BLaER1 treated with 17β-estradiol and CSF1 and Interleukin-3, amounts not matched to agents 10 nM and 100 nM (cell line): ENCODE measurements at regions not wholly inside any gene's neighbourhood (a gene's known extent, or its start where the extent isn't known, plus 50 kb on each side); places are given as distances from the start of the nearest gene placed in this dataset.
A peak's percentile ranks its signal among the peaks of the same experiment; 100 is the strongest.

Experiments used
- H3K27ac ChIP-seq, 11 experiments: shearing (Covaris generic); formaldehyde crosslinking; 2 replicates each; pipeline ENCODE4 v1.8.1; 2022
- H3K27me3 ChIP-seq, 11 experiments: shearing (Covaris generic); formaldehyde crosslinking; 2 replicates each; pipeline ENCODE4 v1.8.1; 2022
- H3K36me3 ChIP-seq, 11 experiments: shearing (Covaris generic); formaldehyde crosslinking; 2 replicates each; pipeline ENCODE4 v1.8.1; 2022
- H3K4me1 ChIP-seq, 10 experiments: shearing (Covaris generic); formaldehyde crosslinking; 2 replicates each; pipeline ENCODE4 v1.8.1; 2022
- H3K4me2 ChIP-seq, 11 experiments: shearing (Covaris generic); formaldehyde crosslinking; 2 replicates each; pipeline ENCODE4 v1.8.1; 2022
- H3K4me3 ChIP-seq, 10 experiments: shearing (Covaris generic); formaldehyde crosslinking; 2 replicates each; pipeline ENCODE4 v1.8.1; 2022
- H3K9ac ChIP-seq, 11 experiments: shearing (Covaris generic); formaldehyde crosslinking; 2 replicates each; pipeline ENCODE4 v1.8.1; 2022
- H3K9me3 ChIP-seq, 11 experiments: shearing (Covaris generic); formaldehyde crosslinking; replicated peaks in 1 of 11; 2 replicates each; pipeline ENCODE4 v1.8.1; 2022
- H4K20me1 ChIP-seq, 11 experiments: shearing (Covaris generic); formaldehyde crosslinking; 2 replicates each; pipeline ENCODE4 v1.8.1; 2022
- Cebpa-rat ChIP-seq, 11 experiments: shearing (Covaris generic); IDR thresholded peaks; 2 replicates each; pipeline ENCODE4 v1.8.1; 2022

- no peaks in the 10 kb centered on the region for H4K20me1 ChIP-seq
- peaks cover 20 to 50% (median 35%) of the 10 kb centered on the region in 11 experiments for H3K9me3 ChIP-seq
- H3K9ac ChIP-seq, result no peak overlapping the region; a peak in 1 of 22 replicates
- H3K27ac ChIP-seq, result 0 out of 22 replicates have a peak overlapping the region, but pooled peaks of 1 of the 11 experiments have one; percentile 13
- no peak for TF ChIP-seq Cebpa-rat (IDR thresholded peaks at IDR 0.05)
- peaks cover 0 to 30% (median 6%) of the 10 kb centered on the region in 10 experiments; a peak in 8 of 20 replicates for H3K4me1 ChIP-seq
- H3K4me3 ChIP-seq, result no peak overlapping the region
- peak overlapping the region in 7 of 11 experiments; percentile 7 to 55 (median 36); a peak in 12 of 22 replicates for H3K4me2 ChIP-seq
- H3K27me3 ChIP-seq, result no peaks in the 10 kb centered on the region
- H3K36me3 ChIP-seq, result no peaks in the 10 kb centered on the region
Observed at GRCh38 chrX:39296472-39296871, 495.2 kb downstream of the MID1IP1 start.

GRCh38 chrX:39298821-39299220 lies 497.6 kb downstream of the MID1IP1 start:
- peaks cover 0 to 30% (median 6%) of the 10 kb centered on the region in 10 experiments; a peak in 8 of 20 replicates for H3K4me1 ChIP-seq
- no peak for TF ChIP-seq Cebpa-rat (IDR thresholded peaks at IDR 0.05)

GRCh38 chrX:39299615-39300014 lies 498.4 kb downstream of the MID1IP1 start:
- TF ChIP-seq Cebpa-rat (IDR thresholded peaks at IDR 0.05), result no peak
- Histone ChIP-seq H3K36me3 (peaks cover 0 to 10% (median 0%) of the 10 kb centered on the region in 11 experiments; a peak in 7 of 22 replicates), H3K4me2 (peak overlapping the region in 3 of 11 experiments; percentile 31 to 39 (median 33); a peak in 7 of 22 replicates), H4K20me1 (no peaks in the 10 kb centered on the region), H3K27me3 (no peaks in the 10 kb centered on the region), H3K9ac (no peak overlapping the region), H3K4me1 (peaks cover 0 to 30% (median 6%) of the 10 kb centered on the region in 10 experiments; a peak in 8 of 20 replicates), H3K4me3 (no peak overlapping the region), H3K27ac (no peak overlapping the region), H3K9me3 (peaks cover 51 to 74% (median 62%) of the 10 kb centered on the region in 11 experiments)

More at GRCh38 chrX:39298821-39299220, 497.6 kb downstream of the MID1IP1 start:
- Histone ChIP-seq H3K27me3 (no peaks in the 10 kb centered on the region), H3K9me3 (peaks cover 43 to 73% (median 55%) of the 10 kb centered on the region in 11 experiments), H3K4me2 (no peak overlapping the region), H4K20me1 (no peaks in the 10 kb centered on the region), H3K27ac (no peak overlapping the region), H3K4me3 (no peak overlapping the region), H3K36me3 (peaks cover 0 to 10% (median 0%) of the 10 kb centered on the region in 11 experiments; a peak in 7 of 22 replicates), H3K9ac (no peak overlapping the region)

- H4K20me1 ChIP-seq, result no peaks in the 10 kb centered on the region
- no peak overlapping the region for H3K4me3 ChIP-seq
- TF ChIP-seq Cebpa-rat (IDR thresholded peaks at IDR 0.05), result no peak
- H3K4me2 ChIP-seq, result no peak overlapping the region
- peaks cover 0 to 10% (median 0%) of the 10 kb centered on the region in 11 experiments; a peak in 7 of 22 replicates for H3K36me3 ChIP-seq
- H3K4me1 ChIP-seq, result peaks cover 0 to 27% (median 6%) of the 10 kb centered on the region in 10 experiments; a peak in 8 of 20 replicates
- peaks cover 47 to 73% (median 64%) of the 10 kb centered on the region in 11 experiments for H3K9me3 ChIP-seq
- H3K9ac ChIP-seq, result no peak overlapping the region
- H3K27me3 ChIP-seq, result no peaks in the 10 kb centered on the region
- no peak overlapping the region for H3K27ac ChIP-seq
Observed at GRCh38 chrX:39301036-39301435, 499.8 kb downstream of the MID1IP1 start.

GRCh38 chrX:39302838-39303237 lies 501.6 kb downstream of the MID1IP1 start:
- Histone ChIP-seq H3K27ac (no peak overlapping the region), H3K27me3 (no peaks in the 10 kb centered on the region), H3K9me3 (peaks cover 47 to 72% (median 62%) of the 10 kb centered on the region in 11 experiments), H3K36me3 (peaks cover 0 to 10% (median 0%) of the 10 kb centered on the region in 11 experiments; a peak in 7 of 22 replicates), H3K9ac (no peak overlapping the region), H3K4me3 (peak overlapping the region in 1 of 10 experiments; percentile 18; a peak in 2 of 20 replicates), H4K20me1 (no peaks in the 10 kb centered on the region), H3K4me2 (no peak overlapping the region), H3K4me1 (peaks cover 0 to 12% (median 0%) of the 10 kb centered on the region in 10 experiments; a peak in 4 of 20 replicates)
- TF ChIP-seq Cebpa-rat (IDR thresholded peaks at IDR 0.05), result no peak

- Histone ChIP-seq H3K4me1 (peaks cover 9 to 21% (median 11%) of the 10 kb centered on the region in 10 experiments), H3K4me3 (no peak overlapping the region), H3K36me3 (peaks cover 0 to 10% (median 0%) of the 10 kb centered on the region in 11 experiments; a peak in 7 of 22 replicates), H4K20me1 (no peaks in the 10 kb centered on the region), H3K9me3 (peaks cover 47 to 66% (median 59%) of the 10 kb centered on the region in 11 experiments), H3K27ac (no peak overlapping the region), H3K4me2 (no peak overlapping the region), H3K27me3 (no peaks in the 10 kb centered on the region), H3K9ac (no peak overlapping the region)
- no peak for TF ChIP-seq Cebpa-rat (IDR thresholded peaks at IDR 0.05)
Observed at GRCh38 chrX:39304746-39305145, 503.5 kb downstream of the MID1IP1 start.

- TF ChIP-seq Cebpa-rat (IDR thresholded peaks at IDR 0.05), result no peak
- Histone ChIP-seq H3K36me3 (peaks cover 0 to 10% (median 0%) of the 10 kb centered on the region in 11 experiments; a peak in 7 of 22 replicates), H3K27ac (no peak overlapping the region), H4K20me1 (no peaks in the 10 kb centered on the region), H3K4me2 (no peak overlapping the region), H3K9me3 (peaks cover 24 to 43% (median 33%) of the 10 kb centered on the region in 11 experiments), H3K4me3 (no peak overlapping the region), H3K4me1 (peaks cover 16 to 42% (median 39%) of the 10 kb centered on the region in 10 experiments), H3K9ac (no peak overlapping the region), H3K27me3 (no peaks in the 10 kb centered on the region)
Observed at GRCh38 chrX:39307488-39307887, 506.2 kb downstream of the MID1IP1 start.

- Histone ChIP-seq H3K27ac (no peak overlapping the region), H4K20me1 (no peaks in the 10 kb centered on the region), H3K4me1 (peaks cover 16 to 49% (median 44%) of the 10 kb centered on the region in 10 experiments), H3K9ac (no peak overlapping the region), H3K36me3 (peaks cover 0 to 3% (median 0%) of the 10 kb centered on the region in 11 experiments; a peak in 5 of 22 replicates), H3K4me2 (no peak overlapping the region; a peak in 1 of 22 replicates), H3K9me3 (peaks cover 17 to 37% (median 27%) of the 10 kb centered on the region in 11 experiments), H3K27me3 (no peaks in the 10 kb centered on the region), H3K4me3 (no peak overlapping the region)
- no peak for TF ChIP-seq Cebpa-rat (IDR thresholded peaks at IDR 0.05)
Observed at GRCh38 chrX:39308126-39308525, 506.9 kb downstream of the MID1IP1 start.

- 0 out of 22 replicates have a peak, but pooled peaks of 1 of the 11 experiments have one; percentile 55 for TF ChIP-seq Cebpa-rat (IDR thresholded peaks at IDR 0.05)
- Histone ChIP-seq H3K9ac (0 out of 22 replicates have a peak overlapping the region, but pooled peaks of 1 of the 11 experiments have one; percentile 33), H3K4me2 (peak overlapping the region; percentile 55 to 89 (median 65)), H3K9me3 (peaks cover 7 to 27% (median 17%) of the 10 kb centered on the region in 11 experiments), H3K36me3 (no peaks in the 10 kb centered on the region), H4K20me1 (no peaks in the 10 kb centered on the region), H3K27me3 (no peaks in the 10 kb centered on the region), H3K4me1 (peaks cover 16 to 59% (median 54%) of the 10 kb centered on the region in 10 experiments), H3K27ac (peak overlapping the region in 4 of 11 experiments; percentile 8 to 61 (median 36); a peak in 5 of 22 replicates), H3K4me3 (no peak overlapping the region)
Observed at GRCh38 chrX:39309018-39309635, 507.9 kb downstream of the MID1IP1 start.
